GM12873 (cell line): ENCODE measurements at regions not wholly inside any gene's neighbourhood (a gene's known extent, or its start where the extent isn't known, plus 50 kb on each side); places are given as distances from the start of the nearest gene placed in this dataset.

ENCODE experiments used
- TF ChIP-seq, protein P1 (sequence below): IDR thresholded peaks from 2 replicates; pipeline ENCODE4 v1.5.1; 2012; ENCODE audit warnings: low read depth, mild to moderate bottlenecking, moderate library complexity, low read length, control low read depth; ENCODE audit not compliant: insufficient read depth; ENCODE audit errors: missing control alignments

DNA sequence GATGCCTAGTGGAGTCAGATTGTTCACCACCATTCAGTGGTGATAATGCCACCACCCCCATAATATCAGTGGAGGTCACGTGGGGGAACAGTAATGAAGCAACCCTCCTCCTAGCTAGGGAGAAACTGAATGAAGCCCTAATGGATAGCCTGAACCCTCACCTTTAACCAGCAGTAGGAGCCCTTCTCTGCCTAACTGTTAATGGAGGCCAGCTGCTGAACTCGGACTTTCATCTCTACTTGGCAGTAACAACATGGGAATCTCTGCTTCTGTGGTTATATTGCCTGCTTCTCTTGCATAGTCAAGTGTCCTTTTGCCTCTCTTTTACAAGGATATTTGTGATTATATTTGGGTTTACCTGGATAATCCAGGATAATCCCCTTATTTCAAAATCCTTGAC is 1097.9 kb downstream of the REEP3 start:
- TF ChIP-seq, protein P1, sequence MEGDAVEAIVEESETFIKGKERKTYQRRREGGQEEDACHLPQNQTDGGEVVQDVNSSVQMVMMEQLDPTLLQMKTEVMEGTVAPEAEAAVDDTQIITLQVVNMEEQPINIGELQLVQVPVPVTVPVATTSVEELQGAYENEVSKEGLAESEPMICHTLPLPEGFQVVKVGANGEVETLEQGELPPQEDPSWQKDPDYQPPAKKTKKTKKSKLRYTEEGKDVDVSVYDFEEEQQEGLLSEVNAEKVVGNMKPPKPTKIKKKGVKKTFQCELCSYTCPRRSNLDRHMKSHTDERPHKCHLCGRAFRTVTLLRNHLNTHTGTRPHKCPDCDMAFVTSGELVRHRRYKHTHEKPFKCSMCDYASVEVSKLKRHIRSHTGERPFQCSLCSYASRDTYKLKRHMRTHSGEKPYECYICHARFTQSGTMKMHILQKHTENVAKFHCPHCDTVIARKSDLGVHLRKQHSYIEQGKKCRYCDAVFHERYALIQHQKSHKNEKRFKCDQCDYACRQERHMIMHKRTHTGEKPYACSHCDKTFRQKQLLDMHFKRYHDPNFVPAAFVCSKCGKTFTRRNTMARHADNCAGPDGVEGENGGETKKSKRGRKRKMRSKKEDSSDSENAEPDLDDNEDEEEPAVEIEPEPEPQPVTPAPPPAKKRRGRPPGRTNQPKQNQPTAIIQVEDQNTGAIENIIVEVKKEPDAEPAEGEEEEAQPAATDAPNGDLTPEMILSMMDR = no peak

DNA sequence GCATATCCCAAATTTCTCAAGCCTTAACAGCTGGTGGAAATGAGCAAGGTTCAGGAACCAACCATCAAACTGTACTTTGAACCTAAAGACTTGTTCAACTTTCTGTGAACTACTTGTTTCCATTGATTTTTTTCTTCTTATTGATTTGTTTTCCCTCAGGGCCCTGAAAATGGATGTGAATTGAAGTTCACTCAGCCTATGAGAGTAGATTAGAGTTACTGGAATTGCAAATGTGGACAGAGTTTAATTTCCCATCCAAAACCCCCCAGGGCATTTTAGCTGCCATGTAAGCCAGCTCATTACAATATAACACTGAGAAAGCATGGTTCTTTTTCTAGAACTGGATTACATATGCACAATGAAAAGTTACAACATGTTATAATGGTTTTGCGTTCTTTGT is 1105.7 kb downstream of the REEP3 start:
- TF ChIP-seq, protein P1 = no peak

DNA sequence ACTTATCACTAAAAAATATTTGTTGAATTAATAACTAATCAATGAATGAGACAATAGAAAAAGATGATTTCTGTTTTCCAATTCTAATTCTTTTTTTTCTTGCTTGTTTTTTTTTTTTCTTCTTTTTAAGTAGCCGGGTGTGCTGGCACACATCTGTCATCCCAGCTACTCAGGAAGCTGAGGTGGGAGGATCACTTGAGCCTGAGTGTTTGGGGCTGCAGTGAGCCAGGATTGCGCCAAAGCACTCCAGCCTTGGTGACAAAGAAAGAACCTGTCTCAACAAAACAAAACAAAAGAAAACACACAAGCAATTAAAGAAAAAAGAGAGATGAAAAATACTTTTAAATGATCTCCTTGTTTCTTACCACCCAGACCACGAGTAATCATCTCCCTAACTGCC is 1109.3 kb downstream of the REEP3 start:
- TF ChIP-seq, protein P1 = no peak

DNA sequence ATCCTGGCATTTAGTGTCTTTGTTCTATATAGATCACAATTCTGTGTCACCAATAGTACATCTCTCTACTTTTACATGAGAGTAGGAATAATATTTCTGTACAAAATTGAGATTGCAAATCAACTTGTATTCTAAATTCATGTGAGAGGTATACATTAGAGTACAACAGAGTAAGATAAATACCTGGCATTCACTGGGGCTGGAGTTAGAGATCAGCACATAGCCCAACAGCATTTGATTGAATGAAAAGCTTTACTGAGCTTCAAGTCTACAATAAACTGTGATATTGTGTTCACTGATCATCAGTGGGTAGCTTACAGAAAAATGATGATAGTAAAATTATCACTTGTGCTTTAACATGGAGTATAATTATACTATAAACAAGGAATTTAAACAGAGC is 1114.7 kb downstream of the REEP3 start:
- TF ChIP-seq, protein P1 = no peak

DNA sequence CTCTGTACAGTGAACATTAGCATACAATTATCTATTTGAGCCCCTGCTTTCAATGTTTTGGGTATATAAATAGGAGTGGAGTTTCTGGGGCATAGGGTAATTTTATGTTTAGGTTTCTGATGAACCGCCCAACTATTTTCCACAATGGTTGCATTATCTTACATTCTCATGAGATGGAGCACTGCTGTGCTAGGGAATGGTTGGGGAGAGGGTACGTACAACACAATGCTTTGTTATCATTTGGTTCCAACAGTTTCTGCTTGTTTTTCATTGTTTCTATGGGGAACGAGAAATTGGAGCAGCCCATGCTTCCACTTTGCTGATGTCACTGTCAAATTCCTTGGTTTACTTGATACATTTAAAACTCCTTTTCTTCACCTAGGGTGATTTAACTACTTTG is 1115.3 kb downstream of the REEP3 start:
- TF ChIP-seq, protein P1 = no peak

DNA sequence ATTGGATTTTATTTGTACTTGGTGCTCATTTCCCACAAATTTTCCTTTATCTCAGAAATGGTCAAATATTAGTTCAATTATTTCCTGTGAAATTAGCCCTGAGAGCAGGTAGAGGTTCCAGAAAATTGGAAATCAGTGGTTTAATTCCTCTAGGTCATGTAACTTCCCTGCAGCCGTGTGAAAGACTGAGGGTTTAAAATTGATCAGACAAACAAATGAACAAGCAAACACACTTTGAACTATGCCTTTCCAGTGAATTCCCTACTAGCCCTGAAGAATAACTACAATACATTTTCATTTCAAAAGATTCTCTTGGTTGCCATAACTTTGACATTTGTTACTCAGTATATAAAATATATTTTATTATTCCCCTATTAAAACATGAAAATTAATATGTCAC is 1116.7 kb downstream of the REEP3 start:
- TF ChIP-seq, protein P1 = no peak

DNA sequence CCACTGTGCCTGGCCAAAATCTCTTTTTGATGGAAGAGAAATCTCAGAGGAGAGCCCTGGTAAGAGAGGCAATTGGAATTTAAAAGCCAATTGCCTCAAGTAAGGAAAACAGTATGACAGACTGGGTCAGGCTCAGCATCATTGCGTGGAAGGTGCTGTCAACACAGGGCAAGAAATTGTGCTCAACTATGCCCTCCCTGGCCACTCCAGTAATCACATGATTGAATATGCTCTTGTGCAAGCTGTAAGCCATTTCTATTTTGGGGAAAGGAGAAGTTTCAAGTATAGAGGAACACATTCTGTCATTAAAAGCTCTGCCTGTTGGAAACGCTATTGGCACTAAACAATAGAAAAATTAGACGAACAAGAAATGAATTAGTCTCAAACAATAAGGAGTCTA is 1127.7 kb downstream of the REEP3 start:
- TF ChIP-seq, protein P1 = no peak
